ENCODE measurements at regions not wholly inside any gene's neighbourhood (a gene's known extent, or its start where the extent isn't known, plus 50 kb on each side); places are given as distances from the start of the nearest gene placed in this dataset.

DNA sequence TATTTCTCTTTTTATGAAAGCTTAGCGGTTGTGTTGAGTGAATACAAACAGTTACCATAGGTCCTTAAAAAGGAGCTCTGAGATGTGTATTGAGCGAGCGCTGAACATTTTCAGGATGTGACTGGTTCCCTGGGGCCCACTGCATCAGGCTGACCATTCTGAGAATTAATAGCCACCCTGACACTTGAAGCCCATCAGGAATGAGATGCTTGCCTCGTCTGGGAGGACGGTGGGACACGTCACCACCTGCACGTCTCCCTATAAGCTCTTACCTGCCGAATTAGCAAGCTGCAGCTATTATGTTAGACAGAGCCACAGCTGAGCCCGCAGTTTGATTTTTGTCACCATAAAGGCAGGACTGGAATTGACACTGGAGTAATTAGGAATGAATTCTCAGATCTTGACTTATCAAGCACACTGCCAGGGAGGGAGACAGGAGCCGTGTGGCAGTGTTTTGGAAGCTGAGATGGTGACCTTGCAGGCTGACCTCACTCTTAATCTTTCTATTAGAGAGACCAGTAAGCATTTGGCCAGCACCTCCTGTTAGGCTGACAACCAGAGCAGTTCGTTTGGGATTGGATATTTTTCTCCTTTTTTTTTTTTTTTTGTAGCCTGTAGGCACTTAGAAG is 373.1 kb upstream of the WWC1 start:
- no peak overlapping the region for H3K4me3 ChIP-seq (ENCODE audit: low read depth, low read length)
- no peak for TF ChIP-seq CTCF (IDR thresholded peaks at IDR 0.05; ENCODE audit: control insufficient read depth, extremely low read depth, insufficient read depth)
- DNase-seq (ENCODE audit: low read depth) = no peak

GRCh38 chr5:167918813-167919483 is 372.5 kb upstream of the WWC1 start:
- no peak overlapping the region for H3K4me3 ChIP-seq (ENCODE audit: low read depth, low read length)
- no peak for TF ChIP-seq CTCF (IDR thresholded peaks at IDR 0.05; ENCODE audit: control insufficient read depth, extremely low read depth, insufficient read depth)
- DNase-seq (ENCODE audit: low read depth) = no peak

DNA sequence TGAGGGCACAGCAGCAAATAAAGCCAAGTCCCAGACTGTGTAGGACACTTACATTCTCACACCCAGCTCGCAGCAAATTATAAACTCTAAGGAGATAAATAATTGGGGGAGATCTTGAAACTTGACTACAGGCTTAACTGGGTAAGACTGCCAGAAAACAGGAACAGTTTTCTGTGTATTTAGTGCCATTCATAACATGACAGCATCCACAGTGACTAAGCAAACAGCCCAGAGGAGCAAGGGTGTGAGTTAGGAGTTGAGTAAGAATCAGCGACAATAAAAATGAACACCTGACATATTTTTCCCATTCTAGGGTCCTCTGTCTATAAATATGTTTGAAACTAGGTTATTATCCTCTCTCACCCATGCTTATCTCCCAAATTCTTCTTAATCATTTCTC is 370.9 kb upstream of the WWC1 start:
- no peak for DNase-seq (ENCODE audit: low read depth)
- no peak for TF ChIP-seq CTCF (IDR thresholded peaks at IDR 0.05; ENCODE audit: control insufficient read depth, extremely low read depth, insufficient read depth)

DNA sequence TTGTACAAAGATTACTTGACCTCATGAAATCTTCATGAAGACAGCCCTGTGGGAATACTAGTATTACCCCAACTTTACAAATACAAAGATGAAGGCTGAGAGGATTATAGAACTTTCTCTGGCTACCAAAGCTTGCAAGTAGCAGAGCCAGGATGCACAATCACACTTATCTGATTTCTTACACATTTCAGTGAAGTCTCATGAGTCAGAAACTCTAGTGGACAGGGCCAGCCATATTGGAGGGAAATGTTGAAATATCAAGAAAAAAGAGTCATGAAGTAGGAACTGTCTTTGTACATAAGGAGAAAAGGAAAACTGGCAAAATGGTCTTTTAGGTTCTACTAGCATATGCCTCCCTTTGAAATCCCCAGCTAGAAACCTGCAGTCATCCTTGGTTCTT is 369.6 kb upstream of the WWC1 start:
- no peak overlapping the region for H3K4me3 ChIP-seq (ENCODE audit: low read depth, low read length)
- no peak for TF ChIP-seq CTCF (IDR thresholded peaks at IDR 0.05; ENCODE audit: control insufficient read depth, extremely low read depth, insufficient read depth)
- no peak for DNase-seq (ENCODE audit: low read depth)

More for the DNA sequence above, 370.9 kb upstream of the WWC1 start:
- H3K4me3 ChIP-seq (ENCODE audit: low read depth, low read length) = no peak overlapping the region

DNA sequence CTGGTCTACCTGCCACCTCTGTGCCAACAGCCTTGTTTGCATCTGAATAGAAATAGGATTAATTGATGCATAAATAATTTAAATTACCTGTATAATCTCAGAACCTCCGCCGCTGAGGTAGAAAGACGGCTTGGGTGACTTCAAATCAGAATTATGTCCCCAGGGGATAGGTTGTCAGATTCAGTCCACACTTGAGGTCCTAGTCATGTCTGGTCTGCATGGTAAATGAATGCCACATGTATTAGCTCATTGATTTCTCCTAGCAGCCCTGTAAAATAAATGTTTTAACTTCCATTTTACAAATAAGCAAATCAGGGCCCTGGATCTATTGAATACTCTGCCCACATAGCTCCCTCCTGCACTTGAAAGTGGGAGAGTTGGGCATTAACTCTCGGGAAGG is 368.0 kb upstream of the WWC1 start:
- H3K4me3 ChIP-seq (ENCODE audit: low read depth, low read length) = no peak overlapping the region
- TF ChIP-seq CTCF (IDR thresholded peaks at IDR 0.05; ENCODE audit: control insufficient read depth, extremely low read depth, insufficient read depth) = no peak
- DNase-seq (ENCODE audit: low read depth) = no peak

GRCh38 chr5:167929841-167930240 is 361.6 kb upstream of the WWC1 start:
- no peak overlapping the region for H3K4me3 ChIP-seq (ENCODE audit: low read depth, low read length)
- no peak for DNase-seq (ENCODE audit: low read depth)
- no peak for TF ChIP-seq CTCF (IDR thresholded peaks at IDR 0.05; ENCODE audit: control insufficient read depth, extremely low read depth, insufficient read depth)

GRCh38 chr5:167934551-167934971 is 356.9 kb upstream of the WWC1 start:
- TF ChIP-seq CTCF (IDR thresholded peaks at IDR 0.05; ENCODE audit: control insufficient read depth, extremely low read depth, insufficient read depth) = no peak
- DNase-seq (ENCODE audit: low read depth) = peak; percentile 14
- no peak overlapping the region for H3K4me3 ChIP-seq (ENCODE audit: low read depth, low read length)

Data from LNCaP clone FGC (cell line).